ENCODE measurements at regions not wholly inside any gene's neighbourhood (a gene's known extent, or its start where the extent isn't known, plus 50 kb on each side); places are given as distances from the start of the nearest gene placed in this dataset.

- ChIA-PET RAD21 (ENCODE audit: unreplicated experiment) (no interaction called here), POLR2A (no interaction called here), SMC1A (ENCODE audit: uncharacterized antibody, unreplicated experiment) (no interaction called here), CTCF (no interaction called here)
- Histone ChIP-seq H2AFZ (ENCODE audit: control insufficient read depth, low read depth, low read length) (no peak overlapping the region), H3K27me3 (replicated peaks in 1 of 2; ENCODE audit: control insufficient read depth in 2 of 2, insufficient read depth in 2 of 2, low read length in 1 of 2) (no peaks in the 10 kb centered on the region), H3K9ac (ENCODE audit: control insufficient read depth, insufficient read depth, low read length) (no peak overlapping the region), H3K36me3 (ENCODE audit: control insufficient read depth in 2 of 2, insufficient read depth in 2 of 2, low read length in 1 of 2) (no peaks in the 10 kb centered on the region), H3K79me2 (ENCODE audit: control insufficient read depth, insufficient read depth, low read length) (no peaks in the 10 kb centered on the region), H3K27ac (ENCODE audit: control insufficient read depth, insufficient read depth) (no peak overlapping the region), H3K9me3 (replicated peaks; ENCODE audit: control insufficient read depth, insufficient read depth, low read length) (no peaks in the 10 kb centered on the region), H3K4me1 (ENCODE audit: control insufficient read depth, insufficient read depth, low read length) (no peaks in the 10 kb centered on the region), H3K4me3 (no peak overlapping the region), H4K20me1 (ENCODE audit: control insufficient read depth, insufficient read depth) (no peaks in the 10 kb centered on the region), H3K4me2 (ENCODE audit: control insufficient read depth, insufficient read depth) (no peak overlapping the region)
- no peak for TF ChIP-seq E2F4 (IDR thresholded peaks at IDR 0.05; ENCODE audit: low read depth, low read length)
- no peak for TF ChIP-seq PBX3 (IDR thresholded peaks at IDR 0.05; ENCODE audit: insufficient replicate concordance, low read depth, low read length)
- TF ChIP-seq RFX5 (IDR thresholded peaks at IDR 0.05; ENCODE audit: low read depth, low read length) = no peak
- no peak for TF ChIP-seq ZBTB40 (IDR thresholded peaks at IDR 0.05; ENCODE audit: borderline replicate concordance)
- no peak for TF ChIP-seq FOXM1 (IDR thresholded peaks at IDR 0.05; ENCODE audit: low read depth, low read length)
- FAIRE-seq (no peak), DNase-seq (ENCODE audit: low read depth, low spot score) (no peak), ATAC-seq (no peak)
- WGBS (ENCODE audit: insufficient coverage, insufficient replicate concordance, low lambda C conversion rate, missing lambda C conversion rate) = 70% methylated on average over 15 of the region's 17 CpGs
- BruUV-seq (replicated peaks) = no TSS peak
- in situ Hi-C loops (cut with MboI) = no loop called here
- intact Hi-C loops (cut with micrococcal nuclease; ENCODE audit: unreplicated experiment) = no loop called here
Measured at GRCh38 chr5:14960120-14960462, 88.5 kb upstream of the ANKH start.
